GM21576 (cell line): ENCODE measurements at regions not wholly inside any gene's neighbourhood (a gene's known extent, or its start where the extent isn't known, plus 50 kb on each side); places are given as distances from the start of the nearest gene placed in this dataset.
A peak's percentile ranks its signal among the peaks of the same experiment; 100 is the strongest.

Source experiments
- ATAC-seq: cut with Tn5 transposase; IDR thresholded peaks from one replicate; pipeline ENCODE4 v1.9.1; 2021; ENCODE audit warnings: mild to moderate bottlenecking, moderate library complexity; ENCODE audit not compliant: unreplicated experiment

DNA sequence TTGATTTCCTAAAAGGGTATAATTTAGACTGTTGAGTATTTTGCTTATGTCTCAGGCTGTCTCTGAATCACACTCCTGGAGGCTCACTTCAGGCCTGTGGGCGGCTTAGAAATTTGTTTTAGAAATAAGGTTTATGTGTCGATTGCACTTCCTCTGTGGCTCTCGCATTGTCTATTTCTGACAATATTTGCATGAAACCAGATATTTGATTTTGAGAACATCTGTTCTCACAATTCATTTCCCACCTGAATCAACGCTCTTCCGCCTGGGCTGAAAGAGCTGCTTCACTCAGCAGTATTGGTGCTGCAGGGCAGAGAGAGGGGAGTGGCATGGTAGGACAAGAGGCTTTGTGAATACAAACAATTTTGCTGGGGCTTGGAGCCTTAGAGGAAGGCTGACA lies 262.0 kb downstream of the ADRA2A start:
- peak; percentile 93 for ATAC-seq

GRCh38 chr10:111344804-111345203 lies 268.0 kb downstream of the ADRA2A start:
- ATAC-seq = peak; percentile 75

DNA sequence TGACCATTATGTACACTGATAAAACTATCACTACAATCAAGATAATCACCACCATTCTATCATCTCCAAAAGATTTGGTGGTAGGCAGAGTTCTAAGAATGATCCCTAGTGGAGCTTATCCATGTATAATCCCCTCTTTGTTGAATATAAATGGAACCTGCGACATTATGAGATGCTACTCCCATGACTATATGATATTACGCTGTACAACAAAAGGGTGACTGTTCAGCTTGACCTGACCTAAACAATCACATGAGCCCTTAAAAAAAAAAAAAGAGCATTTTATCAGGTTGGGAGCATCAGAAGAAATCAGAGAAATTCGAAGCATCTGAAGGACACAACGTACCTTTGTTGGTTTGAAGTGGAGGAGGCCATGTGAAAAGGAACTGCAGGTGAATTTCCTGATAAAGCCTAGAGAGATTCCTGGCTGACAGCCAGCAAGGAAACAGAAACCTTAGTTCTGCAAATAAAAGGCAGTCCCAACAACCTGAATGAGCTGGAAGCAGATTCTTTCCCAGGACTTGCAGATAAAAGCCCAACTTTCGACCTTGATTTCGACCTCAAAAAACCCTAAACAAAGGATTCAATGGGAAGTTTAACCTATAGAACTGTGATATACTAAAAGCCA lies 270.7 kb downstream of the ADRA2A start:
- no peak for ATAC-seq

DNA sequence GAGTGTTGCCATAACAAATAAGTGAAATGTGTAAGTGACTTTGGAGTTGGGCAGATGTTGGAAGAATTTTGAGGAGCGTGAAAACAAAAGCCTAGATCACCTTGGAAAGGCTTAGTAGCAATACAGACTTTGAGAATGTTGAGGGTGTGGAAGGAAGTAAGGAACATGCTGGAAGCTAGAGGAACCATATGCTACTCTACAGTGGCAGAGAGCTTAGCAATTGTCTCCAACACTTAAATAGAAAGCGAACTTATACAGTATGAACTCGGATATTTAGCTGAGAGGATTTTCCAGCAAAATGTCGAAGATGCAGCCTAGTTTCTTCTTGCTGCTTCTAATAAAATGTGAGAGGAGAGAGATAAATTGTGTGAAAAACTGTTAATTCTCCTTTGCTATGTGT lies 271.2 kb downstream of the ADRA2A start:
- no peak for ATAC-seq

DNA sequence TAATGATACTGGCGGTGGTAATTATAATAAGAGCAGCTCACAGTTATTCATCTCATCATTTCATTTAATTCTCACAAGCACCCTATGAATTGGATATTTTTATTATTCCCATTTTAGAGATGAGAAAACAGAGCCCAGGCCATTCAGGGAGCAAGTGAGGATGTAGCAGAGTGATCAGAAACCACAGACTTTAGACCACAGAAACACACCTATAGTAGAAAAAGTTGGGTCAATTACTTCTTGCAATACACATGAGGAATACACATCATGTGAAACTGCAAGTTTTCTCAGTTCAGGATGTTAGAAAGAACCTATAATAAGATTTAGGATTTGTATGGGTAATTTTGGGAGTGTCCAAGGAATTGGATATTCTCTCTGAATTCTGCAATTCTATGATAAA lies 278.0 kb downstream of the ADRA2A start:
- no peak for ATAC-seq

GRCh38 chr10:111356571-111356970 lies 279.7 kb downstream of the ADRA2A start:
- ATAC-seq = no peak

- no peak for ATAC-seq
These were observed 281.0 kb downstream of the ADRA2A start for GRCh38 chr10:111357859-111358258.

DNA sequence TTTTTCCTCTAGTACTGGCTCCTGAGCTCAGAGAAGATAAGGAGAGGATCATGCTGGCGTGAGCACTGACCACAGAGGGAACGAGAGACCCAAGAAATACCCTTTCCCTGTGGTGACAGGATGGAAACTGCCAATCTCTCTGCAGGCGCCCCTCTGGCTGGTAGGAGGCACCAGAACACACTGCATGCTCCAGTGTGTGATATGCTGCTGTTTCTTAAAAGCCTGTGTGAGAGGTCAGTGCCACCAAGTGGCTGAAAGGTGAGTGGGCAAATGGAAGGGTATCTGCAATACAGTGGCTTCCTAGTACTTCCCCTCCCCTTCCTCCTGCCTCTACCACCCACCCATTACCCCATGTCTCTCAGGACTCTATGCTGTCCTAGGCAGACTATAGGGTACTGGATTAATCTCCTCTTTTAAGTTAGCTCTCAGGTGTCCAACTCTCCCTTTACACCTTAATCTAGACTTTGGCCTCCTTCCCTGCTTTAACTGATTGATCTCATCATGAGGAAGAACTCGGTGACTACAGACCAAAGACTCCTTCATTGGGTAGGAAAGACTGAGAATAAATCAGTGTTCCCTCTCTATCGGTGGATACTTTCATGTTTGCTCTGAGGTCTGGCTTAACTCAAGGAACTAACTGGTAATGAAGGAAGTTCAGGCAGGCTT lies 283.6 kb downstream of the ADRA2A start:
- ATAC-seq = peak; percentile 94

DNA sequence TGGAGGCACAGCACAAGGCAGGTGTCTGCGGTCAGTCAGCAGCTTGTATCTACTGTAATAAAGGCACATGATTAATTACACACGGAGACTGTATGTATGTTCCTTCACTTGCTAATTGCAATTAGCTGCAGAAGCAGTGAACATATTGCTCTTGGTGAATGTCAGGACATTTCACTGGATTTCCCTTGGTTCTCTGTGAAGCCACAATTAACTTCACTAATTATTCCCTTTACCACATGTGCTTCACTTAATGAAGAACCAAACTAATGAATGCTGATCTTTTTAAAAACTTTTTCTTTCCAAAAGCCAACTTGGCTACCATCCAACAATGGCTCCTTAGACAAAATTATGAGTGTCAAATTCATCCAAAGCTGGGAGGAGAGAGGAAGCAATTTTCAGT lies 290.7 kb downstream of the ADRA2A start:
- no peak for ATAC-seq

GRCh38 chr10:111370101-111370500 lies 293.3 kb downstream of the ADRA2A start:
- no peak for ATAC-seq

- no peak for ATAC-seq
These were observed 296.9 kb downstream of the ADRA2A start for GRCh38 chr10:111373696-111374095.

DNA sequence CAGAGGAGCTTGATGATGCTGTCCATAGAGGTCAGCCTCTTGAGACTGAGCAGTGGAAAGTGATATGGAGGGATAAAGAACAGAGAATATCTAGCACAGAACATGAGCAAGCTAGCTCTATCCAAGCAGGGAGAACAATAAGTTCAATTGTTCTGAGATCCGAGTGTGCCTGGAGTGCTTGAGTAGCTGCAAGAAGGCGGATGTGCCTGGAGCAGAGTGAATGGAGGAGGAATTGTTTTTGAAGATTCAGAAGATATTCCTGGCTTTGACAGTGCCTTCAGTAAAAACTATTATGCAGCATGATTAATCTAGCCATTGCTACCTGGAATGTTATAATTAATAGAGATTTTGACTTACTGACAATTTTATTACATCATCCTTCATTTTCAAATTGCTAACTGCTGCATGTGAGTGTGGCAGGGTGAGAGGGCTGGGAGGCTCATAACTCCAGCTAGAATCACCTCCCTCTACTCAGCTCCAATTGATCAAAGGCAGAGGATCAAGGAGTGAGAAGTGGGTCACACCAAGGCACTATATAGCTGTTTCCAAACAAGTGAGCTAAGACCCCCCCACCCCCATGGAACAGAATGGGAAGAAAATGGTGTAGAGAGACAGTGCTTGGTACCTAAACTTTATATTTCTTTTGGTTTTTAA lies 302.8 kb downstream of the ADRA2A start:
- no peak for ATAC-seq

DNA sequence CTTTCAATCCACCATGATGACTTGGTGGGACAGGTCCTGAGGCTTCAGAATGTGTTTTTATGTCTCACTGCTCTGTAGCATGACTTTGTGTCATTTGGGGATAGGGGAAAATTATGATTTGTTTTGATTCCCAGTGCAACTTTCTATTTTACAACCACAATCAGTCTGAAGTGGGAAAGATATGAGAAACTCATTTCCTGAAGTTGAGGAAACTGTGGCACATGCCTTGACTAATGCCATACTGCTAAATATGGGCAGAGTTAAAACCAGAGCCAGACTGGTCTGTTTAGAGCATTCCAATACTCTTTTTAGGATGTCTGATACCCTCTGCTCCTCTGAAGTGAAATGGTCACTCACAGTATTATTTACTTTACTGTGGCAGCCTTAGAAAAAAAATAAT lies 307.7 kb downstream of the ADRA2A start:
- ATAC-seq = no peak

DNA sequence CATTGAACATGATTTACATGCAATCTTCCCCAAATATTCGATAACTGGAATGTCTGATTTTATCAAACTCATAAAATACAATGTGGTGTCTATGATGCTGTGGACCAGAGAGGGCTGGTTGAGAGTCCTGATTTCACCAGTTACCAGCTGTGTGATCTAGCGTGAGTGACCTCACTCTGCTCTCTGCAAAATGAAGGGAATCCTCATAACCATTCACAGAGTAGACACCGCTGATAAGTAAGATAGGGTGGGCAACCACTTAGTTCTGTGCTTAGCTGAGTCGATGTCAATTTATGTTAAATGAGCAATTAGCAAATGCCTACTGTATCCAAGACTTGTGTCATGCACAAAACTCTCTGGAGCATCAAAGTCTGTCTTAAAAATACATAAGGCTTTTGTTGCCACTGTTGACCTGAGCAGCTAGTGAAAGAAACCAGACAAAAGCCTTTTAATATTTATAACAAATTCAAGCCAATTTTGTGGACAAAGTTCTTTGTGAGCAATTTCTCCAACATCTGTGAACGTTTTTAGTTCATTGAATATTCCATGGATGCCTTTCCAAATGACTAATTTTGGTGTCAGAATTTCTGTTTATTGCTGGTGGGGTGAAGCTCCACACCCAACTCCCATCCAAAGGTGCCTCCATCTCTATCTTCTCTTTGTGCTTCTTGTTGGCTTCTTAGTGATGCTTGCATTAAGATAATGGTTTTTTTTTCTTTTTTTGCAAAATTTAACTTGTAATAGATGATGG lies 314.2 kb downstream of the ADRA2A start:
- no peak for ATAC-seq

GRCh38 chr10:111392159-111392558 lies 315.3 kb downstream of the ADRA2A start:
- no peak for ATAC-seq

GRCh38 chr10:111392910-111393309 lies 316.1 kb downstream of the ADRA2A start:
- no peak for ATAC-seq

DNA sequence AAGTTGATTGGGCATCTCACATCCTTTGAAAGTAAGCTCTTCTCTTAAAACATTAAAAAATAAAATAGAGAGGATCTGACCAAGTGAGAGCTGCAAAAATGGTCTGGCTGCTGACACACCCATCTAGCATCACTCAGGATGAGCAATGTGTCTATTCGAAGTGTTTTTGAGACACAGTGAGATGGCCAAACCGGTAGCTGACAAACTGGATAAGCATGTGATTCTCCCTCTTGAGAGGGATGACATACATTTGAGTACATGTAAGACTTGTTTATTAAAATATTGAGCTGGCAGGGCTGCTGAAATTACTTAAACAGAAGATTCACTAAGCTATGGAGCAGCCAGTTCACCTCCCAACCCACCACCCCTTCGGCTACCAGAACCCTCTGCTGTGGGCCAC lies 333.9 kb downstream of the ADRA2A start:
- no peak for ATAC-seq

DNA sequence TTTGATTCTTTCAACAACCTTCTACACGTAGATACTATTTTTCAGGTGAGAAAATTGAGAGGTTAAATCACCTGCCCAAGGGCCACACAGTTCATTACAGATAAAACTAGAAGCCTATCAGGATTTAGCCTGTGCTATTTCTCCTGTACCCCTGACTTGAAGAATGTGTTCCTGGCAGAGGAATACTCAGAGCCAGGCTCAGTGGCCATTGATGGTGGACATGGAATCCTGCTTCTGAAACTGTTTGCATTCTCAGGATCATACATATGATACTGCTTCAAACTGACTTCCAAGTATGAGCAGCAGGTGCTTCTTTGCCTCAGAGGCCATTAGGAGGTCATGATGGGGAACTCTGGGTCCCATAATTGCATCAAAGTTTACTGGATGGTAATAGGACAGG lies 348.6 kb downstream of the ADRA2A start:
- ATAC-seq = no peak

- no peak for ATAC-seq
These were observed 352.6 kb downstream of the ADRA2A start for GRCh38 chr10:111429288-111430028.

GRCh38 chr10:111430070-111430469 lies 353.2 kb downstream of the ADRA2A start:
- no peak for ATAC-seq

- ATAC-seq = no peak
These were observed 355.8 kb downstream of the ADRA2A start for GRCh38 chr10:111432588-111432987.
